Right lobe of liver (tissue), 6 donors: ENCODE measurements at regions not wholly inside any gene's neighbourhood (a gene's known extent, or its start where the extent isn't known, plus 50 kb on each side); places are given as distances from the start of the nearest gene placed in this dataset.

Experiments
- ATAC-seq, 4 donors: fragments of 200-7000 bp; cut with Tn5 transposase; one replicate each; pipeline ENCODE4 v1.9.1; 2020; ENCODE audit warnings: mild to moderate bottlenecking in 4 of 4, moderate library complexity in 4 of 4
- DNase-seq, 3 donors: peaks; one replicate each; pipeline ENCODE4 v3.0.0-alpha.2; 2020
- H3K27ac ChIP-seq, 3 donors: fragments of 200-600 bp; one replicate each; pipeline ENCODE4 v1.8.0; 2022
- H3K27me3 ChIP-seq, 2 donors: fragments of 200-600 bp; one replicate each; pipeline ENCODE4 v1.8.0; 2022
- H3K36me3 ChIP-seq, 4 donors: fragments of 200-600 bp; sonication (generic) in 1 of 4; one replicate each; pipeline versions ENCODE4 v1.5.1 to v1.8.0; 2017 to 2022; ENCODE audit warnings: control low read depth in 1 of 4
- H3K4me1 ChIP-seq, 4 donors: fragments of 200-600 bp; sonication (generic) in 1 of 4; one replicate each; pipeline versions ENCODE4 v1.5.1 to v1.8.0; 2017 to 2022; ENCODE audit warnings: control low read depth in 1 of 4
- H3K4me3 ChIP-seq, 3 donors: fragments of 200-600 bp; one replicate each; pipeline ENCODE4 v1.8.0; 2022
- H3K9me3 ChIP-seq, 4 donors: fragments of 200-600 bp; sonication (generic) in 1 of 4; one replicate each; pipeline versions ENCODE4 v1.5.1 to v1.8.0; 2017 to 2022; ENCODE audit warnings: control low read depth in 1 of 4
- CTCF ChIP-seq, 4 donors: fragments of 200-600 bp in 3 of 4; fragments of 450-650 bp in 1 of 4; IDR thresholded peaks; one replicate each; pipeline versions ENCODE4 v1.5.1 to v1.8.0; 2016 to 2022; ENCODE audit warnings: antibody characterized with exemption in 4 of 4, mild to moderate bottlenecking in 2 of 4
- POLR2A ChIP-seq: fragments of 450-650 bp; IDR thresholded peaks from one replicate; pipeline ENCODE4 v1.6.1; 2017; ENCODE audit warnings: antibody characterized with exemption, mild to moderate bottlenecking
- WGBS: methylation state at CpG from one replicate; pipeline ENCODE4 v1.1.6; 2018; ENCODE audit warnings: low coverage, low lambda C conversion rate; ENCODE audit not compliant: insufficient coverage; ENCODE audit errors: missing lambda C conversion rate; 5-methylcytosine and 5-hydroxymethylcytosine counted together
- intact Hi-C, 2 donors: fragments of 100-400 bp; cut with DNase I; formaldehyde crosslinking; loops; one replicate each; pipeline versions ENCODE4 v1.11.2 to v1.14.1; 2022
- donor health status: DM: no; HTN: yes; CAD: no.
- donor health status: DM: no; HTN: no; CAD: no.
- donor health status: DM: no; HTN: no; CAD: no.
- donor health status: DM: no; HTN: yes; CAD: no.
- donor health status: DM: no; HTN: yes; CAD: no.

- Histone ChIP-seq H3K4me1 (no peaks in the 10 kb centered on the region), H3K27ac (no peak overlapping the region), H3K36me3 (no peaks in the 10 kb centered on the region), H3K4me3 (no peak overlapping the region), H3K27me3 (no peaks in the 10 kb centered on the region), H3K9me3 (no peaks in the 10 kb centered on the region)
- 86% methylated on average over 4 of the region's 7 CpGs for WGBS
- TF ChIP-seq POLR2A, result no peak
- TF ChIP-seq CTCF (IDR thresholded peaks at IDR 0.05), result no peak
- ATAC-seq, result no peak
- intact Hi-C loops, result no loop called here
- DNase-seq, result no peak
Observed at GRCh38 chr1:29634746-29635335, 398.5 kb downstream of the PTPRU start.

GRCh38 chr1:29634324-29634723, 398.0 kb downstream of the PTPRU start:
- no peaks in the 10 kb centered on the region for H3K36me3 ChIP-seq
- H3K4me1 ChIP-seq, result no peaks in the 10 kb centered on the region
- DNase-seq (no peak), ATAC-seq (no peak)
- no peaks in the 10 kb centered on the region for H3K27me3 ChIP-seq
- intact Hi-C loops, result no loop called here
- no peak overlapping the region for H3K27ac ChIP-seq
- TF ChIP-seq POLR2A (no peak), CTCF (IDR thresholded peaks at IDR 0.05) (no peak)
- H3K4me3 ChIP-seq, result no peak overlapping the region
- WGBS, result 27% methylated on average over 2 of the region's 5 CpGs
- no peaks in the 10 kb centered on the region for H3K9me3 ChIP-seq

- TF ChIP-seq POLR2A (no peak), CTCF (IDR thresholded peaks at IDR 0.05) (no peak)
- H3K4me1 ChIP-seq, result no peaks in the 10 kb centered on the region
- ATAC-seq (no peak), DNase-seq (no peak)
- H3K36me3 ChIP-seq, result no peaks in the 10 kb centered on the region
- intact Hi-C loops, result no loop called here
- no peaks in the 10 kb centered on the region for H3K9me3 ChIP-seq
- H3K27ac ChIP-seq, result no peak overlapping the region
- H3K4me3 ChIP-seq, result no peak overlapping the region
- WGBS, result 47% methylated on average over 4 of the region's 4 CpGs
- H3K27me3 ChIP-seq, result no peaks in the 10 kb centered on the region
Observed at GRCh38 chr1:29633771-29634170, 397.4 kb downstream of the PTPRU start.

GRCh38 chr1:29632806-29633615, 396.7 kb downstream of the PTPRU start:
- intact Hi-C loops, result no loop called here
- Histone ChIP-seq H3K27ac (no peak overlapping the region), H3K9me3 (no peaks in the 10 kb centered on the region), H3K36me3 (no peaks in the 10 kb centered on the region), H3K27me3 (no peaks in the 10 kb centered on the region), H3K4me1 (no peaks in the 10 kb centered on the region), H3K4me3 (no peak overlapping the region)
- no peak for ATAC-seq
- no peak for DNase-seq
- TF ChIP-seq CTCF (IDR thresholded peaks at IDR 0.05) (no peak), POLR2A (no peak)
- WGBS, result 44% methylated on average over 11 of the region's 11 CpGs
